ENCODE measurements at regions not wholly inside any gene's neighbourhood (a gene's known extent, or its start where the extent isn't known, plus 50 kb on each side); places are given as distances from the start of the nearest gene placed in this dataset.
"Not testable (repeated sequence)": the region's sequence is repeated elsewhere in the genome, so short reads cannot be mapped to it uniquely, and the experiment has no call there.

GRCh38 chr1:229119876-229120275 lies 151.0 kb upstream of the RAB4A start:
- DNase-seq: no peak

- no peak for DNase-seq
These were observed 149.0 kb upstream of the RAB4A start for GRCh38 chr1:229121845-229122436.

GRCh38 chr1:229122606-229123005 lies 148.3 kb upstream of the RAB4A start:
- DNase-seq: no peak

- DNase-seq: no peak
These were observed 146.8 kb upstream of the RAB4A start for GRCh38 chr1:229124116-229124515.

GRCh38 chr1:229124520-229125124 lies 146.3 kb upstream of the RAB4A start:
- no peak for DNase-seq

- no peak for DNase-seq
These were observed 143.6 kb upstream of the RAB4A start for GRCh38 chr1:229127301-229127700.

- DNase-seq: no peak
These were observed 142.8 kb upstream of the RAB4A start for GRCh38 chr1:229128066-229128608.

DNA sequence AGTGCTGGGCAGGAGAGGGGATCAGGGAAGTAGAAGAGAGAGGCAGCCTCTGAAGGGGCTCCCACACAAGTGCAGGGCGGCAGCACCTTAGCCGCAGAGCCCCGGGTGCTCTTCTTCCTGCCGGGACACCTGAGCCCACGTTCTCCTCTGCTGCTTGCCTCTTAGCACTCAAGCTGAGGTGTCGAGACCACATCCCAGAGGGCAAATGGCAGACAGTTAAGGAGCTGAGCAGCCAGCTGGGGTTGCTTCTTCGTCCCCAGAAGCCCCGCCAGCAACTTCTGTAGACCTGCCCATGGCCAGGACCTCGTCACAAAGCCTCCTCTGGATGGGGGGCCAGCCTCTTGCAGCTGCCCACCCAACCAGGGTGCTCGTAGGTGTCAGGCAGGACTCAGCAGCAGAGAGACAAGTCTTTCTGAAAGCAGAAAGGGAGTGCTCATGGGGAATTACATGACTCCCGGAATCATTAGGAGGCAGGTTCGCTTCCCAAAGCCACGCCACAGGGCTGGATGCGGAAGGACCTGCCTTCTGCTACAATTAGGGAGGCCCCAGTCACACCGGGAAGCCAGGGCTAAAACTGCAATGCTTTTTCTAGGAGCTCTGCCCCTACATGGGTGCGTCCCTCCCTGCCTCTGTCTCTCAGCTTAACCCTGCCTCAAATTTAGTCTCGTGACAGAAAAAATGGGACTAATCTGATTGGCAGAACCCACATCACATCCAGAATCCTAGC lies 141.4 kb upstream of the RAB4A start:
- DNase-seq: peak in 2 of 4 experiments; percentile 4 to 16

DNA sequence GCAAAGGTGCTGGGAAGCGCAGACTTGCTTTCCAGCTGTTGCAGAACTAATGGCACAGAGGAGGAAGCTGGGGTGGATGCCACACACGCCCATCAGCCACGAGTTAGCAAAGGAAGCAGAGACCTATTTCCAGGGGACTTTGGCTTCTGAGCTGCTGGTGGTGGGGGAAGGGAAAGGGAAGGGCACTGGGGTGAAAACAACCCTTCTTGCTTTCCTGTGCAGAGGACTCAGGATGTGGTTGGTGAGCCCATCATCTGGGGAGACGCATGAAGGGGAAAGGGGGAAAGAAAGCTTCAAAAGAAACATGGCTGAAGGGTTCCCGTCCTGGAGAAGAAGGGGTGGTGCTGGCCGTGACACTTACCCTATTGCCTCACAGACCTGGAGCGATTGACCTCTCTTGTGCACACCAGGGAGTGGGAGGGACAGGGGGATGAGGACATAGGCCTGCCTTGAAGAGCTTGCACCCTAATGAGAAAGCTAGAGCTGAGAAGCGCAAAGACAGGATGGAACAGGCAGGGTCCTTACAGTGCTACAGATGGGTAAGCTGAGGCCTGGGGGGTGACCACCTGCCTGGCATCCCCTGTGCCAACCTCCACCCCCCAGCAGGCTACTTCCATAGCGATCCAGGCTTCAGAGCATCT lies 140.8 kb upstream of the RAB4A start:
- peak in 1 of 4 experiments; percentile 16 for DNase-seq

DNA sequence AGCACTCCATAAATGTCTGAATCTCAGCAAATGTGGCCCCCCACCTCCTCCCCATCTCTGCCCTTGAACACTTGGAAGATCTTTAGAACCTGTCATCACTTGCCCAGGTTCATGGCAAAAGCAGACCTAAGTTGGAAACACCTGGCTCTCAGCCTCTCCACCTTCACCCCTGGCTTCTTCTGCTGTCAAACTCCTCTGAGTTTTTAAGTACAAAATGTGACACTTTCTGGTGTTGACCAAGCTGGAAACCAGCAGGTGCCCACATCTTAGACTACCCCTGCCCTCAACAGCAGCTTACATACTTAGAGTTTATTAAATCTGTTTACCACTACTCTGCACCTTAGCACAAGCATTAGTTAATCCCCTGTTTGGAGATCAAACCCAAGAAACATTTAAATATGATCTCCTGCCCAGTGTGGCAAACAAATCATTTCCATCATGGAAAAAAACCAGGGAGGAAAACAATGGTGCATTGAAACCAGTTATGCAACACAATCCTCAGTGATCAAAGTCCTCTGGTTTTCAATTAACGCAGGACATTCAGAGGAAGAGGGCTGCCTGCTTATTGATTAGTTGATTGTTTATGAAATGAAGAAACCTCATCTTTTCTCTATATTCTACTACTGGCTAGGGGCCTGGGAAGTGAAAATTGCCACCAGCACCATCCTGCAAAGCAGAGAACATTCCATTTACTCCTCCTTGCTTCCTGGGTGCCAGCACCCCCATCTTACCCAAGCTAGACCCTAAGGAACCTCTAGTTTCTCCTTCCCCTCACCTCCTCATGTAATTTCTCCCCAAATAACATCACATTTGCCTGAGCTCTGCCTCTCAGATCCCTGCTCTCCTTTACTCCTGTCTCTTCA lies 139.4 kb upstream of the RAB4A start:
- DNase-seq: no peak

DNA sequence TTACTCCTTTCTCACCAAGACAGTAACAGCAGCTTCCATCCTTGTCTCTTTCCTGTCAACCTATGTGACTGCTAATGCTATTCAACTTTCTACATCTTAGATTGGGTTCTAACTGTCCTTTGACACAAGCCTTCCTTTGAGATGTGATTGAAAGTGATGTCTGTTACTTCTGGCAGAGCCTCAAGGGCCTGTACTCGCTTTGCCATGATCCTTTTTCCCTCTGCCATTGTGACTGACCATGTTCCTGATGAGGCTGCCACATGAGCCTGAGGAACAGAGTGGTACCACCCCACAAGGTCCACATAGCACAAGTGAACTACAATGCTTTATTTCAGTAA lies 138.8 kb upstream of the RAB4A start:
- DNase-seq: no peak

DNA sequence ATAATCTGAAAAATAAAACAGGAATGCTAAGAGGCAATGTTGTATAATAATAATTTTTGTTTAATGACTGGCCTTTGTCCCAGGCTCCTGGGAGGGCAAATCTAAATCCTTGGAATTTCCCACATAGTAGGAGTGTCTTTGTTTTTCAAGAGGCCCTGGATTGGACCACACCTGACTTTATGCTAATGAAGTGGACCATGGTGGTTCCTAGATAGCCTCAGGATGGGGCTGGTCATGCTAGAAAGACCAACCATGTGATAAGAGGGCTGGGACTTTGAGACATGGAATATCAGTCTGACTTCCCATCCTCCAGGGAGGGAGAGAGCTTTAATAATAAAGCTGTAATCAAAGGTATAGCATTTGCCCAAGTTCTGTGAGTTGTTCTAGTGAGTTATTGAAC lies 138.2 kb upstream of the RAB4A start:
- DNase-seq: no peak

DNA sequence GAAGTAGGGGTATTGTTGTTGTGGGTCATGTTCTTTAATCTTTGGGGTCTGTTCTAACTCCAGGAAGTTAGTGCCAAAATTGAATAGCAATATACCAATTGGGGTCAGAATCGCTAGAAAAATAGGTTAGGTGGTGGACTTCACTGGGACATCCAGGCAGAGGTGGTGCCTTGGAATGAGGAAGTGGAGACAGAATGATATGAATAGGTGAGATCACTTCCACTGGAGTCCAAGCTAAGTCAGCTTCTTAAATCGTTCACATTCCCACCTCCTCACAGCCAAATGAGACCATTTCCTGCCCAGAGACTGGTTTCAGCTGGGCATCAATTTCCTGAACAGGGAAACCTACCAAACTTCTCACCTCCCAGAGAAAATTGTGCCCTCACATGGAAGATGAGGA lies 137.8 kb upstream of the RAB4A start:
- DNase-seq: no peak

GRCh38 chr1:229133811-229134210 lies 137.1 kb upstream of the RAB4A start:
- DNase-seq: no peak

- DNase-seq: not testable (repeated sequence)
These were observed 136.3 kb upstream of the RAB4A start for GRCh38 chr1:229134381-229135217.

- DNase-seq: no peak
These were observed 135.1 kb upstream of the RAB4A start for GRCh38 chr1:229135773-229136172.

DNA sequence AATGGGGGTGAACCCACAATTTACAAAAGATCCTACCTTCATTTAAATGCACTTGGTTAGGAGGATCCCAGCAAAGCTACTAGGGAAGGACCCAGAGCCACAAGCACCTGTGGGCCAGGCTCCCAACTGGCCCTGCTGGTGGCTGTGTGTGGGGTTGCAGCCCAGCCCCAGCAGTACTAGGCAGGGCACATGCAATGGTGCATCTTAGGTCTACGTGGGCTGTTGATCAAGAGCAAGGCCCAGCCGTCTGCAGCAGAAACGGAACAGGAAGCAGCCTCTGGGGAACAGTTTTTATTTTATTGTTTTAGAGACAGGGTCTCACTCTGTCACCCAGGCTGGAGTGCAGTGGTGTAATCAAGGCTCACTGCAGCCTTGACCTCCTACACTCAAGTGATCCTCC lies 134.1 kb upstream of the RAB4A start:
- peak in 1 of 4 experiments; percentile 10 for DNase-seq

- no peak for DNase-seq
These were observed 133.6 kb upstream of the RAB4A start for GRCh38 chr1:229137271-229137670.

DNA sequence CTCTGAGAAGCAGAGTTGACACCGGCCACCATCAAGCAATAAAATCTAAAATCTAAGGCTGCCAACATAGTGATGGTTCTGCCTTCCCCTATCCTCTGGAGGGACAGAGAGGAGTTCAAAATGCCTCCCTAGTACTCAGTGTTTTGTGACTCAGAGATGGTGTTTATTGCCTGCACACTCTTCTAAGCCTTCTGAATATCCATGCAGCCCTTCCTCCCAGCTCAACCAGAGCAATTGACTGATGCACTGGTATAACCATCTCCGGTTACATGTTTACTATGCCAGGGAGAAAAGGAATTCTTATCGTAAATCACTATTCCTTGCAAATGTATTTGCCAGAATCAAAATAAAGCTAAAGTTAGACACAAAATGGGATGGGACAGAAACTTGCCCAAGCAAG lies 132.9 kb upstream of the RAB4A start:
- no peak for DNase-seq

DNA sequence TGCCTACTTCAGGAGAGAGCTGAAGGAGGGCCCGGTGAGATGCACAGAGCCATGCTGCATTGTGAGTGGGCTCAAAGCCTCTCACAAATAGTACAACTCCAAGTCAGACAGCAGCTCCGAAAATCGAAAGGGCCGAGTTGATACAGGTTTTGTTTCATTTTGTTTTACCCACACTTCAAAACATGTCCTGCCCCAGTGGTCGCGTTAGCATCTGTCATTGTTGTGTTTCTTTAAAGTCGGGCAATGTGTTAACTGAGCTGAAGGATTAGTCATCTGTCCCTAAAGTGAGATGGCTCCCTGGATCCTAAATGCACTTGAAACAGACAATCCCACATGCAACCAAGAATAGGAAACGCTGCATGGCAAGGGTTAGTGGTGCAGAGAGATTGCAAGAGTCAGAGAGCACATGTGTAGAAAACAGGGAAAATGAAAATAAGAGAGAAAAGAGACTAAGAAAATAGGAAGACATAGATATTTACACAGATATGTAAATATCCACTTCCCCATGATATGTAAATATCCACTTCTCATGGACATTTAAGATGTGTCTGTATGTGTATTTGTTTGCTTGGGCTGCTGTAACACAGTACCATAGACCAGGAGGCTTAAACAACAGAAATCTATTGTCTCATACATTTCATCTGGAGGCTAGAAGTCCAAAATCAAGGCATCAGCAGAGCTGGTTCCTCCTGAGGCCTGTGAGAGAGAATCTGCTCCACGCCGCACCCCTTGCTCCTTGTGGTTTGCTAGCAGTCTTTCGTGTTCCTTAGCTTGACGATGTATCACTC lies 131.4 kb upstream of the RAB4A start:
- no peak for DNase-seq

DNA sequence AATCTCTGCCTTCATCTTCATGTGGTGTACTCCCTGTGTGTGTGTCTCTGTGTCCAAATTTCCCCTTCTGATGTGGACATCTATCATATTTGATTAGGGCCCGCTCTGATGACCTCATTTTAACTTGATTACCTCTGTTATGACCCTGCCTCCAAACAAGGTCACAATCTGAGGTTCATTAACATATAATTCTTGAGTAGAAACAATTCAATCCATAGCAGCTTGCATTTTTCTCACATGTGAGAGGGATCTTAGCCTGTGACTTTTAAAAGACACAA lies 130.9 kb upstream of the RAB4A start:
- DNase-seq: no peak
